ENCODE measurements at regions not wholly inside any gene's neighbourhood (a gene's known extent, or its start where the extent isn't known, plus 50 kb on each side); places are given as distances from the start of the nearest gene placed in this dataset.

DNA sequence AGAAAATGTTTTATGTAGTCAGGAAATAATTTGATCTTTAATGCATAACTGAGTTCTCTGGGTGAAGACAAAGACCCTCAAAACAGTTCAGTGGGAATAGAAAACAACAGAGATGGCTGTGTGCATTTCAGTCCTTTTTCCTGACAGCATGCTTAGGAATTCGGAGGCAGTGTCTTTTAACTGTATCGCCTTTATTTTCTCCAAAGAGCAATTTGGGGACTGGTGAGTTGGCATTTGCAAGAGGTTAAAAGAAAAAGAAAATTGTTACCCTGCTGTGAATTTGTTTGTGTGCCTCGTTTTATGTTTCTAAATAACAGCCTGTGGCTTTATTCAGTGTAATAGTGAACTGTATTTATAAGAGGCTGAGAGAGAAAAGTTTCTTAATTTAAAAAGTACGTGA, 227.8 kb upstream of the DMAC1 start:
- TF ChIP-seq, protein P1, sequence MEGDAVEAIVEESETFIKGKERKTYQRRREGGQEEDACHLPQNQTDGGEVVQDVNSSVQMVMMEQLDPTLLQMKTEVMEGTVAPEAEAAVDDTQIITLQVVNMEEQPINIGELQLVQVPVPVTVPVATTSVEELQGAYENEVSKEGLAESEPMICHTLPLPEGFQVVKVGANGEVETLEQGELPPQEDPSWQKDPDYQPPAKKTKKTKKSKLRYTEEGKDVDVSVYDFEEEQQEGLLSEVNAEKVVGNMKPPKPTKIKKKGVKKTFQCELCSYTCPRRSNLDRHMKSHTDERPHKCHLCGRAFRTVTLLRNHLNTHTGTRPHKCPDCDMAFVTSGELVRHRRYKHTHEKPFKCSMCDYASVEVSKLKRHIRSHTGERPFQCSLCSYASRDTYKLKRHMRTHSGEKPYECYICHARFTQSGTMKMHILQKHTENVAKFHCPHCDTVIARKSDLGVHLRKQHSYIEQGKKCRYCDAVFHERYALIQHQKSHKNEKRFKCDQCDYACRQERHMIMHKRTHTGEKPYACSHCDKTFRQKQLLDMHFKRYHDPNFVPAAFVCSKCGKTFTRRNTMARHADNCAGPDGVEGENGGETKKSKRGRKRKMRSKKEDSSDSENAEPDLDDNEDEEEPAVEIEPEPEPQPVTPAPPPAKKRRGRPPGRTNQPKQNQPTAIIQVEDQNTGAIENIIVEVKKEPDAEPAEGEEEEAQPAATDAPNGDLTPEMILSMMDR (IDR thresholded peaks at IDR 0.05; ENCODE audit: insufficient read depth, low read depth, low read length, missing control alignments), result no peak
- DNase-seq (ENCODE audit: low read depth), result no peak
- H3K4me3 ChIP-seq (ENCODE audit: low read depth, low read length), result no peak overlapping the region

DNA sequence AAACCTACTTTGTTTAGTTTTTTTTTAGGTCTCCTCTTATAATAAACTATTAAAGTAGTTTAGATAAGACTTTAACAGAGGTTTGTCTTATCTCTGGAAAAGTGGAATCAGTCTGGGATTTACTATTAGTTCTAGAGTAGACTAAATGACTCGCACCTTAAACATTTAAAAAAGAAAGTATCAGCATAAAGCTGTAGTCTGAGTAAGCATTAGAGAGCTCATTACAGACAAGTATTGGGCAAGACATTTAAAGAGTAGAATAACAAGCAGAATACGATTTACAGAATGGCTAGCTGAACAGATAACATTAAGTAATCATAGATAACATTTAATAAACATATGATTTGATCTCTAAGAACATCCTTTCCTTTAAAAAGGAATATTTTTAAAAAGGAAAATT, 226.0 kb upstream of the DMAC1 start:
- TF ChIP-seq, protein P1 (IDR thresholded peaks at IDR 0.05; ENCODE audit: insufficient read depth, low read depth, low read length, missing control alignments), result no peak
- no peak overlapping the region for H3K4me3 ChIP-seq (ENCODE audit: low read depth, low read length)
- no peak for DNase-seq (ENCODE audit: low read depth)

DNA sequence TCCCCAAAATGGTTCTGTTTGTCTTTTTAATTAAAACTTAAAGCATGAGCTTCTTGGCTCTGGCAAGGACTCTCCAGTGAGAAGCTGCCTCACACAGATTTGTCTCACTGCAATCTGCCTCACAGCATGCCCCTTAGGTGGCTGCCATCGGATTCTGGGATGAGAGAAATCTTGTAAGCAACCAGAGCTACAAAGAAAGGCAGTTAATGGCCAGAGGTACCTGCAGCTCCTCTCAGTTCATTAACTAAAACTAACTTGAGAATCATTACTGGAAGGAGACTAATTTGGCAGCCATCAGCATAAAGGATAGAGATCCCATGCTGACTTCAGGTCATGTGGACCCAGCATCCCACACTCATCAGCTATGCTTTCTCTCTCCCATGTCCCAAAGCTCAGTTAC, 220.6 kb upstream of the DMAC1 start:
- no peak overlapping the region for H3K4me3 ChIP-seq (ENCODE audit: low read depth, low read length)
- DNase-seq (ENCODE audit: low read depth), result no peak
- TF ChIP-seq, protein P1 (IDR thresholded peaks at IDR 0.05; ENCODE audit: insufficient read depth, low read depth, low read length, missing control alignments), result no peak

DNA sequence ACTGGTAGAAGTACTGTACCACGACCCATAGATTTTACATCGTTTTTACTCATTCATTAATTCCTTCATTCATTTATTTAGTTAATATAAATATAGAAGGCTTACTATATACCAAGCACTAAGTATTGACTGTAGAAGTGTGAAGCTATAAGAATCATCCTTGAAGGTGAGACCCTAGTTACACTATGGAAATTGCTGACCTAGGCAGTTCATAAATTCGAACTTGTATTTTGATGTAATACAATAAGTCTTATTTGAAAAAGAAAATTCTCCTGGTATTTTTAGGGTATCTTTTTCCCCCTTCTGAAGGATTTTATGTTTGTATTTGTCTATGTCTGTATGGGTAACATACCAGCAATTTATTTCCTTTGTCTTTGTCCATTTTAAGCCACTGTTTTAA, 220.1 kb upstream of the DMAC1 start:
- TF ChIP-seq, protein P1 (IDR thresholded peaks at IDR 0.05; ENCODE audit: insufficient read depth, low read depth, low read length, missing control alignments), result no peak
- H3K4me3 ChIP-seq (ENCODE audit: low read depth, low read length), result no peak overlapping the region
- DNase-seq (ENCODE audit: low read depth), result no peak

DNA sequence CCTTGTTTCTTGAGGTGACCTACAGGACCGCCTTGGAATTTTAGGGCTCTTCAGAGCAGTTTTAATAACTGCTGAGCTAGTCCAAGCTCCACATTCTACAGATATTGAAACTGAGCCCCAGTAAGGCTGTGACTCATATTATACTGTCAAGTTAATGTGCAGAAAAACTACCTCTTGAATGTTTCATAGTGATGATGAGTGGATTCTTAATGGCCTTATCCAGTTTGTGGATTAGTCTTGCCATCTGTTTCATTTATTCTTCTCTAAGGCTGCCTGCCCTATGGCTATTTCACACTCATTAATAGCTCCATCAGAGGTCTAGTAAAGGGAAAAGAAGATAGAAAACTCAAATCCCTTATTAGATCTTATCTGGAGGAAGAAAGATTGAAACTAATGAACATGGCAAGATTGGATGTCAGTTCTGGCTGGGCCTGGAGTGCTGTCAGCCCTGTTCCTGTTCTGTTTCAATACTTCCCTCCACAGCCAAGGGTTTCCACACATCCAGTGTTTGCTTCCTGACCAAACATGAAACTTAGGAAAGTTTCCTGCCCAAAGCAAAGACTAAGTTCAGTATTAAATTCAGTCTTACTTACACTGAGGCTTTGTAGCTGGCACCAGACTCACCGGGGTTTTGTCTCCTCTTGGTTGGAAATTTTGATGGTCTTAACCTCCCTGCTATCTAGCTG, 215.6 kb upstream of the DMAC1 start:
- TF ChIP-seq, protein P1 (IDR thresholded peaks at IDR 0.05; ENCODE audit: insufficient read depth, low read depth, low read length, missing control alignments), result no peak
- no peak overlapping the region for H3K4me3 ChIP-seq (ENCODE audit: low read depth, low read length)
- no peak for DNase-seq (ENCODE audit: low read depth)

DNA sequence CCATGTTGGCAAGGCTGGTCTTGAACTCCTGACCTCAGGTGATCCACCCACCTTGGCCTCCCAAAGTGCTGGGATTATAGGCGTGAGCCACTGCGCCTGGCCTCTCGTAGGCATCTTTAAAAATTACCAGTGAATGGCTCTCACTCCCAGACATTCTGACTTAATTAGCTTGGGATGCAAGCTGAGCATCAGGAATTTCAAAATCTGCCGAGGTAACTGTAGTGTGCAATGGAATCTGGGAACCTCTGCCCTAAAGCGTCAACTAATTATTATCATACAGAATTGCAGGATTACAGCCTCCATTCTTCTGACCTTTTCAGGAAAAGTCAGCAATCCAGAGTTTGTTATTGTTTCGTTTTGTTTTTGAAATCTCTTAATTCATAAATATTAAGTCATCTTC, 213.4 kb upstream of the DMAC1 start:
- TF ChIP-seq, protein P1 (IDR thresholded peaks at IDR 0.05; ENCODE audit: insufficient read depth, low read depth, low read length, missing control alignments), result no peak
- no peak overlapping the region for H3K4me3 ChIP-seq (ENCODE audit: low read depth, low read length)
- no peak for DNase-seq (ENCODE audit: low read depth)

DNA sequence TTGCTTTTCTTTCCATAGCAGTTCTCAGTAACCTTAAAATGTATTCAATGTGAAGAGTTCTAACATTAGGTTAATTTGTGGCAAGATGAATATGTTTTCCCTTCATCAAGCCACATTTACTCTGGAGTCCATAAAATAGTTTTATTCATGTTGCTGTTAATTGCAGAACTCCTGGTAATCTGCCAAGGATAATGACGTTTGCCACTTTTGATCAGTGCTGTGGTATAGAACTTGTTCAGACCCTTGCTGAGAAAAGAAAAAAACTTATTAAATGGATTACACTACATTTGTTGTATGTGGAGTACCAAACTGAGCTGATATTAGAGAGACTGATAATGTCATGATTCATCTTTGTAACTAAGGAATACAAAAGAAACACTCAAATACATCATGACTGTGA, 212.4 kb upstream of the DMAC1 start:
- TF ChIP-seq, protein P1 (IDR thresholded peaks at IDR 0.05; ENCODE audit: insufficient read depth, low read depth, low read length, missing control alignments), result no peak
- H3K4me3 ChIP-seq (ENCODE audit: low read depth, low read length), result no peak overlapping the region
- no peak for DNase-seq (ENCODE audit: low read depth)
